Fibroblast of lung (primary cell): ENCODE measurements at regions not wholly inside any gene's neighbourhood (a gene's known extent, or its start where the extent isn't known, plus 50 kb on each side); places are given as distances from the start of the nearest gene placed in this dataset.
A peak's percentile ranks its signal among the peaks of the same experiment; 100 is the strongest.

Source experiments
- DNase-seq, 2 donors: peaks; one replicate each; pipeline versions ENCODE4 v3.0.0 to v3.0.0-alpha.2; 2010; ENCODE audit warnings: low read depth in 2 of 2
- H2AFZ ChIP-seq: 2 replicates; pipeline ENCODE4 v1.5.1; 2012; ENCODE audit warnings: low read length, control low read depth, inconsistent platforms
- H3K27ac ChIP-seq: 2 replicates; pipeline ENCODE4 v1.5.1; 2011; ENCODE audit warnings: low read length, control low read depth; ENCODE audit not compliant: insufficient read depth
- H3K27me3 ChIP-seq: 2 replicates; pipeline ENCODE4 v1.5.1; 2011; ENCODE audit warnings: mild to moderate bottlenecking, low read length; ENCODE audit not compliant: control insufficient read depth, insufficient read depth
- H3K36me3 ChIP-seq: 2 replicates; pipeline ENCODE4 v1.5.1; 2011; ENCODE audit warnings: low read length; ENCODE audit not compliant: control insufficient read depth, insufficient read depth
- H3K4me1 ChIP-seq: 2 replicates; pipeline ENCODE4 v1.5.1; 2011; ENCODE audit warnings: low read length; ENCODE audit not compliant: control insufficient read depth, insufficient read depth; ENCODE audit errors: extremely low read depth
- H3K4me2 ChIP-seq: 2 replicates; pipeline ENCODE4 v1.5.1; 2011; ENCODE audit warnings: low read length, control low read depth; ENCODE audit not compliant: insufficient read depth; ENCODE audit errors: extremely low read depth
- H3K4me3 ChIP-seq, 4 experiments: fragments of 200-600 bp in 1 of 4; sonication (generic) in 1 of 4; replicated peaks in 1 of 4; 2 replicates each; pipeline ENCODE4 v1.5.1; 2011 to 2016; ENCODE audit warnings: low read length in 4 of 4, low read depth in 3 of 4, mild to moderate bottlenecking in 3 of 4, control low read depth in 2 of 4, inconsistent platforms in 1 of 4, mixed read lengths in 1 of 4; ENCODE audit not compliant: insufficient read depth in 1 of 4; ENCODE audit errors: control extremely low read depth in 1 of 4
- H3K79me2 ChIP-seq: 2 replicates; pipeline ENCODE4 v1.5.1; 2012; ENCODE audit warnings: mild to moderate bottlenecking, low read length, inconsistent platforms; ENCODE audit not compliant: control insufficient read depth, insufficient read depth
- H3K9ac ChIP-seq: 2 replicates; pipeline ENCODE4 v1.5.1; 2011; ENCODE audit warnings: mild to moderate bottlenecking, low read length, control low read depth; ENCODE audit not compliant: insufficient read depth
- H3K9me3 ChIP-seq: 2 replicates; pipeline ENCODE4 v1.5.1; 2012; ENCODE audit warnings: low read depth, low read length; ENCODE audit not compliant: control insufficient read depth, insufficient read depth
- H4K20me1 ChIP-seq: 2 replicates; pipeline ENCODE4 v1.5.1; 2011; ENCODE audit warnings: low read length; ENCODE audit not compliant: control insufficient read depth, insufficient read depth; ENCODE audit errors: extremely low read depth
- EZH2 ChIP-seq: IDR thresholded peaks from 2 replicates; pipeline ENCODE4 v1.5.1; 2012; ENCODE audit warnings: low read length, control low read depth, mild to moderate bottlenecking; ENCODE audit errors: missing control alignments
- TF ChIP-seq, protein P1 (sequence below), 2 donors: IDR thresholded peaks in 1 of 2; conservative IDR thresholded peaks in 1 of 2; 1 replicate in 1 of 2; 2 replicates in 1 of 2; pipeline ENCODE4 v1.5.1; 2011 to 2012; ENCODE audit warnings: low read length in 2 of 2, control low read depth in 1 of 2, inconsistent platforms in 1 of 2, low read depth in 1 of 2, mild to moderate bottlenecking in 1 of 2

DNA sequence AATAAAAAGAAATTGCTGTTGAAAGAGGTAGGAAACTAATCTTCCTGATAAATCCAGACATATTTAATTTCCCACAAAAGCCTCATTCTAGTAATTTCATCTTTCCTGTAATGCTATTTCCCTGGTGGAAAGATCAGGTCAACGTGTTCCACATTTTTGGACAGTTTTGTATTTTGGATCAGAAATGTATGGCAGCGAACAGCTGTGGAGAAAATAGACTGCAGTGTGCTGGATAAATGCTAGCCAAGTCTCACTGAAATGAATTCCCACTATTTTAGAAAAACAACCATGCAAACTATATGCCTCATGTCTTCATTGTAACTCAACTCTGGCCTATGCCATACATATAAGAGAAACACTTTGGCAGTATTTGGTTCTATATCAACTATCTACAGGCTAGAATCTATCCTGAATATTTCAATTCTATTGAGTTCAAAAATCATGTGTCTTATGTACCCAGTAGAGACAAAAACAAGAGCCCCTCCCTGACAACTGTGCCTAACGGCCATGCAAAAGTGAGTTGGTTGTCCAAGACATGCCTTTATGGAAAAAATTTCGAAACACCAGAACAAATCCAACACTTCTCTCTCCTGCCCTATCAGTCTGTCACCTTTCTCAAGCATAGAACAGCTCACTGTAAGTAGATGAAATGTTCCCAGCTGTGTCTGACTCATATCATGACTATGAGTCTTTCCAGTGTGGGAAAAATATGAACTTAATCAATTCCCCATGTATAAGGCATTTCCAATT lies 191.3 kb upstream of the NREP start:
- Histone ChIP-seq H3K27ac (peak overlapping the region; percentile 72), H4K20me1 (no peaks in the 10 kb centered on the region), H3K9me3 (no peaks in the 10 kb centered on the region), H3K4me3 (no peak overlapping the region), H3K36me3 (no peaks in the 10 kb centered on the region), H3K4me2 (peak overlapping the region; percentile 48), H3K9ac (no peak overlapping the region), H3K4me1 (peaks cover 12% of the 10 kb centered on the region), H3K27me3 (no peaks in the 10 kb centered on the region), H3K79me2 (no peaks in the 10 kb centered on the region), H2AFZ (no peak overlapping the region)
- DNase-seq: peak; percentile 94 to 99
- no peak for TF ChIP-seq EZH2
- TF ChIP-seq, protein P1, sequence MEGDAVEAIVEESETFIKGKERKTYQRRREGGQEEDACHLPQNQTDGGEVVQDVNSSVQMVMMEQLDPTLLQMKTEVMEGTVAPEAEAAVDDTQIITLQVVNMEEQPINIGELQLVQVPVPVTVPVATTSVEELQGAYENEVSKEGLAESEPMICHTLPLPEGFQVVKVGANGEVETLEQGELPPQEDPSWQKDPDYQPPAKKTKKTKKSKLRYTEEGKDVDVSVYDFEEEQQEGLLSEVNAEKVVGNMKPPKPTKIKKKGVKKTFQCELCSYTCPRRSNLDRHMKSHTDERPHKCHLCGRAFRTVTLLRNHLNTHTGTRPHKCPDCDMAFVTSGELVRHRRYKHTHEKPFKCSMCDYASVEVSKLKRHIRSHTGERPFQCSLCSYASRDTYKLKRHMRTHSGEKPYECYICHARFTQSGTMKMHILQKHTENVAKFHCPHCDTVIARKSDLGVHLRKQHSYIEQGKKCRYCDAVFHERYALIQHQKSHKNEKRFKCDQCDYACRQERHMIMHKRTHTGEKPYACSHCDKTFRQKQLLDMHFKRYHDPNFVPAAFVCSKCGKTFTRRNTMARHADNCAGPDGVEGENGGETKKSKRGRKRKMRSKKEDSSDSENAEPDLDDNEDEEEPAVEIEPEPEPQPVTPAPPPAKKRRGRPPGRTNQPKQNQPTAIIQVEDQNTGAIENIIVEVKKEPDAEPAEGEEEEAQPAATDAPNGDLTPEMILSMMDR (conservative IDR thresholded peaks at IDR 0.05 in 1 of 2, IDR thresholded peaks at IDR 0.05 in 1 of 2; ENCODE audit: low read depth in 1 of 2, low read length in 2 of 2): no peak

DNA sequence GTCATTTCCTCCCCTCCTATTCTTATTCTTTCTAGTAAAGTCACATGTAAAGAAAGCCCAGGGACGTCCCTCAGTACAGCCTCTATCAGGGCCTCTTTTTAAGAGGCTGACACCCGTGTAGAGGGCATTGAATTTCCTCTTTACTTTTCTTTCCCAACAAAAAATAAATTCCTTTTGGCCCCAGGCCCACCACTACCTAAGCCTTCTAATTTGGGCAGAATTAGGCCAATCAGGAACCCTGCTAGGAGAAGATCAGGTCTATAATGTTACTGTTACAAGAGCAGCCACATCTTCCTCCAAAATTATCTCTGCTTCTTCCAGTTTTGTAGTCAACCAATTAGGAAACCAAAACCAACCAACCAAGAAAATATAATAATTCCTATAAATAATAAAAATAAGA lies 189.6 kb upstream of the NREP start:
- Histone ChIP-seq H3K9ac (no peak overlapping the region), H3K27me3 (no peaks in the 10 kb centered on the region), H3K4me3 (no peak overlapping the region), H3K9me3 (no peaks in the 10 kb centered on the region), H3K27ac (no peak overlapping the region), H4K20me1 (no peaks in the 10 kb centered on the region), H3K4me2 (no peak overlapping the region), H2AFZ (no peak overlapping the region), H3K36me3 (no peaks in the 10 kb centered on the region), H3K4me1 (peaks cover 16% of the 10 kb centered on the region), H3K79me2 (no peaks in the 10 kb centered on the region)
- no peak for DNase-seq
- no peak for TF ChIP-seq EZH2
- TF ChIP-seq, protein P1 (conservative IDR thresholded peaks at IDR 0.05 in 1 of 2, IDR thresholded peaks at IDR 0.05 in 1 of 2; ENCODE audit: low read depth in 1 of 2, low read length in 2 of 2): no peak

DNA sequence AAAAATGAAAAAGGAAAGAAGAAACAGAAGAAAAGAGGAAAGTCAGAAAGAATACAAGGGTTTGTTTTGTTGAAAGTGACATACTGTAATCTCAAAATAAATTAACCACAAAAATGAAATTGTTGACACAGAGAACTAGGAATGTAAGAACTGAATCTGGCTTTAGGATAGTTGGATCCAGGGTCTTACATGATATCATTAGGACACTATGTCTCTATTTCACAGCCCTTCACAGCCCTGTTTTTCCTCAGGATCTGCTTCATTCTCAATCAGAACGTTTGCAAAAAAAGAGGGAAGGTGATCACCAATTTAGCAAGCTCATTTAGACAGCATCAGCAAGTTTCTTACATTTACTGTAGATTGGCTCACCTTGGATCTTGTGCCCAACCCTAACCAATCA lies 188.5 kb upstream of the NREP start:
- H3K4me1 ChIP-seq: peaks cover 16% of the 10 kb centered on the region
- DNase-seq: peak; percentile 42 to 74
- no peak overlapping the region for H3K4me3 ChIP-seq
- H3K9ac ChIP-seq: no peak overlapping the region
- TF ChIP-seq EZH2: no peak
- TF ChIP-seq, protein P1 (conservative IDR thresholded peaks at IDR 0.05 in 1 of 2, IDR thresholded peaks at IDR 0.05 in 1 of 2; ENCODE audit: low read depth in 1 of 2, low read length in 2 of 2): no peak
- H3K36me3 ChIP-seq: no peaks in the 10 kb centered on the region
- H3K4me2 ChIP-seq: no peak overlapping the region
- H4K20me1 ChIP-seq: no peaks in the 10 kb centered on the region
- no peaks in the 10 kb centered on the region for H3K27me3 ChIP-seq
- no peaks in the 10 kb centered on the region for H3K79me2 ChIP-seq
- H2AFZ ChIP-seq: no peak overlapping the region
- H3K9me3 ChIP-seq: no peaks in the 10 kb centered on the region
- no peak overlapping the region for H3K27ac ChIP-seq
